Endodermal cell (in vitro differentiated cells): ENCODE measurements at regions not wholly inside any gene's neighbourhood (a gene's known extent, or its start where the extent isn't known, plus 50 kb on each side); places are given as distances from the start of the nearest gene placed in this dataset.

Source experiments
- DNase-seq: peaks from one replicate; pipeline ENCODE4 v3.0.0-alpha.2; 2017
- H3K27ac ChIP-seq: 2 replicates; pipeline ENCODE4 v1.5.1; 2013; ENCODE audit warnings: mild to moderate bottlenecking, low read depth, low read length, moderate library complexity
- H3K27me3 ChIP-seq: 2 replicates; pipeline ENCODE4 v1.6.1; 2013; ENCODE audit warnings: mild to moderate bottlenecking, low read length, moderate library complexity; ENCODE audit not compliant: insufficient read depth, control insufficient read depth, poor library complexity, severe bottlenecking
- H3K36me3 ChIP-seq: 2 replicates; pipeline ENCODE4 v1.7.0; 2013; ENCODE audit warnings: mild to moderate bottlenecking, low read length, moderate library complexity; ENCODE audit not compliant: control insufficient read depth, insufficient read depth
- H3K4me1 ChIP-seq: one replicate; pipeline ENCODE4 v1.7.0; 2013; ENCODE audit warnings: low read length; ENCODE audit not compliant: control insufficient read depth, insufficient read depth
- H3K4me3 ChIP-seq: 2 replicates; pipeline ENCODE4 v1.5.1; 2013; ENCODE audit warnings: mild to moderate bottlenecking, low read length, moderate library complexity
- H3K9ac ChIP-seq: 2 replicates; pipeline ENCODE4 v1.6.1; 2013; ENCODE audit warnings: mild to moderate bottlenecking, low read length, moderate library complexity; ENCODE audit not compliant: poor library complexity, severe bottlenecking; ENCODE audit errors: extremely low read depth
- H3K9me3 ChIP-seq: 2 replicates; pipeline ENCODE4 v1.6.1; 2013; ENCODE audit warnings: mild to moderate bottlenecking, low read length, moderate library complexity; ENCODE audit not compliant: control insufficient read depth
- H3K27ac Mint-ChIP-seq: 2 replicates; pipeline ENCODE4 v1.8.0; 2020; ENCODE audit warnings: mixed read lengths
- H3K27me3 Mint-ChIP-seq: 2 replicates; pipeline ENCODE4 v1.8.0; 2021; ENCODE audit warnings: mild to moderate bottlenecking, mixed read lengths; ENCODE audit not compliant: insufficient read depth
- H3K36me3 Mint-ChIP-seq: 2 replicates; pipeline ENCODE4 v1.8.0; 2020; ENCODE audit warnings: low read depth, mixed read lengths
- H3K4me1 Mint-ChIP-seq: 2 replicates; pipeline ENCODE4 v1.8.0; 2020; ENCODE audit warnings: mixed read lengths
- H3K4me3 Mint-ChIP-seq: 2 replicates; pipeline ENCODE4 v1.8.0; 2020; ENCODE audit warnings: mild to moderate bottlenecking, moderate library complexity, mixed read lengths
- H3K9me3 Mint-ChIP-seq: 2 replicates; pipeline ENCODE4 v1.8.0; 2020; ENCODE audit warnings: mild to moderate bottlenecking, mixed read lengths
- WGBS, 2 experiments: methylation state at CpG; one replicate each; pipeline versions ENCODE4 v1.1.5 to v1.1.7; 2013; ENCODE audit warnings: missing lambda C conversion rate in 2 of 2, mixed read lengths in 1 of 2; ENCODE audit not compliant: insufficient coverage in 1 of 2, insufficient read length in 1 of 2; 5-methylcytosine and 5-hydroxymethylcytosine counted together
- TF ChIP-seq, protein P1 (sequence below): fragments of 200-600 bp; sonication (generic); conservative IDR thresholded peaks from 2 replicates; pipeline ENCODE4 v1.5.0; 2021; ENCODE audit warnings: antibody characterized with exemption, mild to moderate bottlenecking

DNA sequence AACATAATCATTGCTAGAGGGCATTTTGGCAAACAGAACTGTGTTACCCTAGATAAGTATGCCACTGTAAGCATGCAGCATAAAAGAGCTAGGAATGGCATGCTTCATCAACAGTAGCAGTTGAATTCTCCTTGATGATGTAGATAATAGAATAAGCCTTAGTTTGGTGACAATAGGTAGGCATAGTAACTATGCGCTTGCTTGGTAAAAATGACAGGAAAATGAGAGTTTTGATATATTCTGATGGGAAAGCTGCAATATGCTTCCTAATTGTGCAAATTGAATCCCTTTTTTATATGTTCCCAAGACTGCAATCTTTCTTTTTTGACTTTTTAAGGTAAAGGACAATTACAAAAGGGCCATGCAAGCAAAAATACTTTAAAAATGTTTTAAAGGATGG, 930.9 kb upstream of the FAM98A start:
- DNase-seq: no peak
- H3K4me1 Mint-ChIP-seq: peaks cover 2% of the 10 kb centered on the region
- no peaks in the 10 kb centered on the region for H3K9me3 Mint-ChIP-seq
- H3K27me3 ChIP-seq: no peaks in the 10 kb centered on the region
- TF ChIP-seq, protein P1, sequence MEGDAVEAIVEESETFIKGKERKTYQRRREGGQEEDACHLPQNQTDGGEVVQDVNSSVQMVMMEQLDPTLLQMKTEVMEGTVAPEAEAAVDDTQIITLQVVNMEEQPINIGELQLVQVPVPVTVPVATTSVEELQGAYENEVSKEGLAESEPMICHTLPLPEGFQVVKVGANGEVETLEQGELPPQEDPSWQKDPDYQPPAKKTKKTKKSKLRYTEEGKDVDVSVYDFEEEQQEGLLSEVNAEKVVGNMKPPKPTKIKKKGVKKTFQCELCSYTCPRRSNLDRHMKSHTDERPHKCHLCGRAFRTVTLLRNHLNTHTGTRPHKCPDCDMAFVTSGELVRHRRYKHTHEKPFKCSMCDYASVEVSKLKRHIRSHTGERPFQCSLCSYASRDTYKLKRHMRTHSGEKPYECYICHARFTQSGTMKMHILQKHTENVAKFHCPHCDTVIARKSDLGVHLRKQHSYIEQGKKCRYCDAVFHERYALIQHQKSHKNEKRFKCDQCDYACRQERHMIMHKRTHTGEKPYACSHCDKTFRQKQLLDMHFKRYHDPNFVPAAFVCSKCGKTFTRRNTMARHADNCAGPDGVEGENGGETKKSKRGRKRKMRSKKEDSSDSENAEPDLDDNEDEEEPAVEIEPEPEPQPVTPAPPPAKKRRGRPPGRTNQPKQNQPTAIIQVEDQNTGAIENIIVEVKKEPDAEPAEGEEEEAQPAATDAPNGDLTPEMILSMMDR: no peak
- H3K4me1 ChIP-seq: no peaks in the 10 kb centered on the region
- WGBS, 2 experiments: 93 to 100% methylated on average over 1 of the region's 1 CpG
- no peaks in the 10 kb centered on the region for H3K9me3 ChIP-seq
- no peak overlapping the region for H3K9ac ChIP-seq
- no peak overlapping the region for H3K27ac Mint-ChIP-seq
- no peak overlapping the region for H3K4me3 Mint-ChIP-seq
- no peaks in the 10 kb centered on the region for H3K36me3 ChIP-seq
- no peaks in the 10 kb centered on the region for H3K36me3 Mint-ChIP-seq
- no peaks in the 10 kb centered on the region for H3K27me3 Mint-ChIP-seq
- H3K27ac ChIP-seq: no peak overlapping the region
- no peak overlapping the region for H3K4me3 ChIP-seq

DNA sequence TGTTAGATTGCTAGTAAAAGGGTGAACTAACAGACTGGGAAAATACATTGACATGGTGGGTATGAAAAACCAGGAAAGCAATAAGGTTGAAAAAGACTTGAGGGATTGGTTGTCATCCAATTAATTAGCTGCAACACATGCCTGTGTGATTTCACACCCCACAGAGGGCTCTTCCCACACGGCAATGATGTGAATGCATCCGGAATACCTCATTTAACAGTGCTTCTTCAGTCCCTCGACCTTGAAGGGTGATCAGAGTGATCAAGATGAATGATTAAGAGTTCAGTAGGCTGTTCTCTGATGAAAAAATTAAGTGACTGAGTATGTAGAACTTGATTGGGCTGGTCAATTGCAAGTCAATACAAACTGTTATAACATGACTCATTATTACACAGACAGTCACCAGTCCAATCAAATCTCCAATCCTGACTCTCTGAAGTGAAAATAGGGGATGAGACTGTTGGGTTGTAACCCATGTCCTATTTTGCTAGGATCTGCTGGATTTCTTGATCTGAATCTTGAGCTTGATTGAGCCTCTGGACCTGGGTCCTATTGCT, 924.9 kb upstream of the FAM98A start:
- Histone ChIP-seq H3K36me3 (no peaks in the 10 kb centered on the region), H3K27ac (no peak overlapping the region), H3K9ac (no peak overlapping the region), H3K27me3 (no peaks in the 10 kb centered on the region), H3K4me3 (no peak overlapping the region), H3K9me3 (peaks cover 11% of the 10 kb centered on the region), H3K4me1 (no peaks in the 10 kb centered on the region)
- no peak overlapping the region for H3K4me3 Mint-ChIP-seq
- H3K27ac Mint-ChIP-seq: no peak overlapping the region
- H3K36me3 Mint-ChIP-seq: no peaks in the 10 kb centered on the region
- no peak for DNase-seq
- H3K4me1 Mint-ChIP-seq: no peaks in the 10 kb centered on the region
- peaks cover 8% of the 10 kb centered on the region for H3K9me3 Mint-ChIP-seq
- TF ChIP-seq, protein P1: no peak
- WGBS, 2 experiments: 88 to 94% methylated on average over 3 of the region's 3 CpGs
- no peaks in the 10 kb centered on the region for H3K27me3 Mint-ChIP-seq

DNA sequence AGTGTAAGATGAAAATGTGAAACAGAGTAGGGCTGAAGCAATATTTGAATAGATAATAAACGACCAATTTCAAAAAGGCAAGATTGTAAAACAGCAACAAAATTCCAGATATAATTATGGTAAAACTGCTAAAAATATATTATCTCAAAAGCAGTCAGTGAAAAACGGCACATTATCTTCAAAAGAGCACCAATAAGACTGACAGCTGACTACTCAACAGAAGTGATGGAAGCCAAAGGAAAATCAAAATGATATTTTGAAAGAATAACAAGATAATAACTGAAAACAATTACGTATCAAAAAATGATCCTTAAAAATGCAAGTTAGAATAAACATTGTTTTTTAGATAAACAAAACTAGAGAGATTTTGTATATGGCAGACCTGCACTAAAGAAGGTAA, 920.6 kb upstream of the FAM98A start:
- Mint-ChIP-seq H3K4me1 (no peaks in the 10 kb centered on the region), H3K4me3 (no peak overlapping the region), H3K27ac (no peak overlapping the region), H3K9me3 (peaks cover 17% of the 10 kb centered on the region), H3K27me3 (no peaks in the 10 kb centered on the region), H3K36me3 (no peaks in the 10 kb centered on the region)
- H3K9ac ChIP-seq: no peak overlapping the region
- 94% methylated on average over 3 of the region's 3 CpGs; no CpG with 5 or more reads in 1 of the 2 experiments for WGBS, 2 experiments
- no peak overlapping the region for H3K27ac ChIP-seq
- H3K9me3 ChIP-seq: peaks cover 17% of the 10 kb centered on the region
- H3K36me3 ChIP-seq: no peaks in the 10 kb centered on the region
- H3K4me1 ChIP-seq: no peaks in the 10 kb centered on the region
- no peaks in the 10 kb centered on the region for H3K27me3 ChIP-seq
- no peak for DNase-seq
- TF ChIP-seq, protein P1: no peak
- H3K4me3 ChIP-seq: no peak overlapping the region
